ENCODE measurements at regions not wholly inside any gene's neighbourhood (a gene's known extent, or its start where the extent isn't known, plus 50 kb on each side); places are given as distances from the start of the nearest gene placed in this dataset.

DNA sequence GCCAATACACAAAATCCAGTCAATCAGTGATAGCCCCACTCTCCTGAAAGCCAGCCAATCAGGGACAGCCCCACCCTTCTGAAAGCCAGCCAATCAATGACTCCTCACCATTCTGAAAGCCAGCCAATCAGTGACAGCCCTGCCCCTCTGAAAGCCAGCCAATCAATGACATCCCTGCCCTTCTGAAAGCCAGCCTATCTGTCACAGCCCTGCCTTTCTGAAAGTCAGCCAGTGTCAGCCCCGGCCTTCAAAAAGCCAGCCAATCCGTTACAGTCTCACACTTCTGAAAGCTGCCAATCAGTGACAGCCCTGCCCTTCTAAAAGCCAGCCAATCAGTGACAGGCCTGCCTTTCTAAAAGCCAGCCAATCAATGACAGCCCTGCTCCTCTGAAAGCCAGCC, 95.9 kb upstream of the HDAC4 start:
- TF ChIP-seq, protein P1, sequence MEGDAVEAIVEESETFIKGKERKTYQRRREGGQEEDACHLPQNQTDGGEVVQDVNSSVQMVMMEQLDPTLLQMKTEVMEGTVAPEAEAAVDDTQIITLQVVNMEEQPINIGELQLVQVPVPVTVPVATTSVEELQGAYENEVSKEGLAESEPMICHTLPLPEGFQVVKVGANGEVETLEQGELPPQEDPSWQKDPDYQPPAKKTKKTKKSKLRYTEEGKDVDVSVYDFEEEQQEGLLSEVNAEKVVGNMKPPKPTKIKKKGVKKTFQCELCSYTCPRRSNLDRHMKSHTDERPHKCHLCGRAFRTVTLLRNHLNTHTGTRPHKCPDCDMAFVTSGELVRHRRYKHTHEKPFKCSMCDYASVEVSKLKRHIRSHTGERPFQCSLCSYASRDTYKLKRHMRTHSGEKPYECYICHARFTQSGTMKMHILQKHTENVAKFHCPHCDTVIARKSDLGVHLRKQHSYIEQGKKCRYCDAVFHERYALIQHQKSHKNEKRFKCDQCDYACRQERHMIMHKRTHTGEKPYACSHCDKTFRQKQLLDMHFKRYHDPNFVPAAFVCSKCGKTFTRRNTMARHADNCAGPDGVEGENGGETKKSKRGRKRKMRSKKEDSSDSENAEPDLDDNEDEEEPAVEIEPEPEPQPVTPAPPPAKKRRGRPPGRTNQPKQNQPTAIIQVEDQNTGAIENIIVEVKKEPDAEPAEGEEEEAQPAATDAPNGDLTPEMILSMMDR (IDR thresholded peaks at IDR 0.05; ENCODE audit: low read length), result no peak
- TF ChIP-seq EZH2 (IDR thresholded peaks at IDR 0.05; ENCODE audit: borderline replicate concordance, low read length), result no peak
- Histone ChIP-seq H3K9me3 (ENCODE audit: low read length) (no peaks in the 10 kb centered on the region), H3K4me2 (ENCODE audit: low read length) (no peak overlapping the region), H3K4me1 (ENCODE audit: insufficient read depth, low read length, severe bottlenecking) (no peaks in the 10 kb centered on the region), H3K4me3 (ENCODE audit: low read depth, low read length, poor library complexity, severe bottlenecking) (no peak overlapping the region), H3K9ac (ENCODE audit: low read length) (no peak overlapping the region), H3K9me2 (ENCODE audit: low read depth, low read length) (no peaks in the 10 kb centered on the region), H3F3A (ENCODE audit: insufficient read depth, low read length) (no peaks in the 10 kb centered on the region), H3K36me3 (ENCODE audit: insufficient read depth, low read length) (no peaks in the 10 kb centered on the region), H2AFZ (ENCODE audit: low read length) (no peak overlapping the region), H3K27ac (ENCODE audit: low read depth, low read length, poor library complexity, severe bottlenecking) (no peak overlapping the region), H3K79me2 (ENCODE audit: insufficient read depth, low read length) (no peaks in the 10 kb centered on the region), H3K27me3 (ENCODE audit: insufficient read depth, low read length) (no peaks in the 10 kb centered on the region; the same call in 1 of the 2 replicates), H4K20me1 (ENCODE audit: insufficient read depth, low read length) (no peaks in the 10 kb centered on the region)

DNA sequence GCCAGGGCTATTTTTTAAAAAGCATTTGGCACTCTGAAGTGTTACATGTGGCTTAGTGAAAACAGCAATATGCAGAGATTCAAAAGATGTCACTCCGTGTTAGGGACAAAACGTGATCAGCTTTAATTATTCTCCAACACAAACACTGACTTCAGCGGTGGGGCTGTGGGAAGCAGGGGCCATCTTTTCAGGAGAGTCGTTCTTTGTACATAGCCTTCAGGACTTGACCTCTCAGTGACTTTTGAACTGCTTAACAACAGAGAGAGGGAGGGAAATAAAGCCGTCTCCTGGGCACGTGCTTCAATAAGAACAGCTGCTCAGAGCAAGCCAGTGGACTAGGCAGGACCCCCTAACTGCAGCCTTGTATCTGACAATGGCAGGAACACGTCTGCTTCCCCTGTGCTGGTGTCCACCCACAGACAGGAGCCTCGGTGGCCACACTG, 95.0 kb upstream of the HDAC4 start:
- no peak overlapping the region for H3K4me2 ChIP-seq (ENCODE audit: low read length)

DNA sequence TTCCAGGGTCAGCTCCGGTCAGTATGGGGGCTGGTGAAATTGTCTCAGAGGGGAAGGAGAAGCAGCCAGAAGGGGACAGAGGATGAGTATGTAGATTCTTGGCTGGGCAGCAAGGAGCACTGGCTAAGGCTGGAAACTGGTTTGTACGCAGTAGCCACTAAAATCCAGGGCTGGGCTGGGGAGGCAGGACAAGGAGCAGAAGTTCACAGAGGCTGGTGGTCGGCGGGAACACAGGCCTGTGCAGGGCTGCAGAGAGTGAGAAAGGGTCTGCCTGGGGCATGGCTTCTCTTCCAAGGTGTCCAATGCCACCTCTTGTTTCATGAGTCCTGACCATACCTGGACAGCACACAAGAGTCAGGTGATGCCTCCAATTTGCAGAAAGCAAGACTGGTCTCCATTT, 94.4 kb upstream of the HDAC4 start:
- TF ChIP-seq, protein P1 (IDR thresholded peaks at IDR 0.05; ENCODE audit: low read length), result no peak
- TF ChIP-seq EZH2 (IDR thresholded peaks at IDR 0.05; ENCODE audit: borderline replicate concordance, low read length), result no peak
- Histone ChIP-seq H3K4me2 (ENCODE audit: low read length) (no peak overlapping the region), H3K79me2 (ENCODE audit: insufficient read depth, low read length) (no peaks in the 10 kb centered on the region), H3F3A (ENCODE audit: insufficient read depth, low read length) (no peaks in the 10 kb centered on the region), H3K9me2 (ENCODE audit: low read depth, low read length) (no peaks in the 10 kb centered on the region), H3K36me3 (ENCODE audit: insufficient read depth, low read length) (no peaks in the 10 kb centered on the region), H3K4me1 (ENCODE audit: insufficient read depth, low read length, severe bottlenecking) (no peaks in the 10 kb centered on the region), H3K27me3 (ENCODE audit: insufficient read depth, low read length) (no peaks in the 10 kb centered on the region; the same call in 1 of the 2 replicates), H3K27ac (ENCODE audit: low read depth, low read length, poor library complexity, severe bottlenecking) (no peak overlapping the region), H3K9me3 (ENCODE audit: low read length) (no peaks in the 10 kb centered on the region), H3K9ac (ENCODE audit: low read length) (no peak overlapping the region), H2AFZ (ENCODE audit: low read length) (no peak overlapping the region), H4K20me1 (ENCODE audit: insufficient read depth, low read length) (no peaks in the 10 kb centered on the region), H3K4me3 (ENCODE audit: low read depth, low read length, poor library complexity, severe bottlenecking) (no peak overlapping the region)

More for the DNA sequence above, 95.0 kb upstream of the HDAC4 start:
- Histone ChIP-seq H3K27ac (ENCODE audit: low read depth, low read length, poor library complexity, severe bottlenecking) (no peak overlapping the region), H2AFZ (ENCODE audit: low read length) (no peak overlapping the region), H4K20me1 (ENCODE audit: insufficient read depth, low read length) (no peaks in the 10 kb centered on the region), H3K9me3 (ENCODE audit: low read length) (no peaks in the 10 kb centered on the region), H3K9ac (ENCODE audit: low read length) (no peak overlapping the region), H3K79me2 (ENCODE audit: insufficient read depth, low read length) (no peaks in the 10 kb centered on the region), H3K36me3 (ENCODE audit: insufficient read depth, low read length) (no peaks in the 10 kb centered on the region), H3K4me1 (ENCODE audit: insufficient read depth, low read length, severe bottlenecking) (no peaks in the 10 kb centered on the region), H3K27me3 (ENCODE audit: insufficient read depth, low read length) (no peaks in the 10 kb centered on the region; the same call in 1 of the 2 replicates), H3F3A (ENCODE audit: insufficient read depth, low read length) (no peaks in the 10 kb centered on the region), H3K4me3 (ENCODE audit: low read depth, low read length, poor library complexity, severe bottlenecking) (no peak overlapping the region), H3K9me2 (ENCODE audit: low read depth, low read length) (no peaks in the 10 kb centered on the region)
- TF ChIP-seq, protein P1 (IDR thresholded peaks at IDR 0.05; ENCODE audit: low read length), result no peak
- TF ChIP-seq EZH2 (IDR thresholded peaks at IDR 0.05; ENCODE audit: borderline replicate concordance, low read length), result no peak

All from OCI-LY1 (cell line).